ENCODE measurements at regions not wholly inside any gene's neighbourhood (a gene's known extent, or its start where the extent isn't known, plus 50 kb on each side); places are given as distances from the start of the nearest gene placed in this dataset.
"Not testable (repeated sequence)": the region's sequence is repeated elsewhere in the genome, so short reads cannot be mapped to it uniquely, and the experiment has no call there.

- Histone ChIP-seq H3K79me2 (ENCODE audit: control insufficient read depth, insufficient read depth, low read length) (no peaks in the 10 kb centered on the region), H3K9me3 (replicated peaks; ENCODE audit: control insufficient read depth, insufficient read depth, low read length) (no peaks in the 10 kb centered on the region), H2AFZ (ENCODE audit: control insufficient read depth, low read depth, low read length) (no peak overlapping the region), H3K4me1 (ENCODE audit: control insufficient read depth, insufficient read depth, low read length) (no peaks in the 10 kb centered on the region), H4K20me1 (ENCODE audit: control insufficient read depth, insufficient read depth) (no peaks in the 10 kb centered on the region), H3K36me3 (ENCODE audit: control insufficient read depth in 2 of 2, insufficient read depth in 2 of 2, low read length in 1 of 2) (no peaks in the 10 kb centered on the region), H3K4me3 (no peak overlapping the region), H3K4me2 (ENCODE audit: control insufficient read depth, insufficient read depth) (no peak overlapping the region), H3K9ac (ENCODE audit: control insufficient read depth, insufficient read depth, low read length) (no peak overlapping the region), H3K27me3 (replicated peaks in 1 of 2; ENCODE audit: control insufficient read depth in 2 of 2, insufficient read depth in 2 of 2, low read length in 1 of 2) (no peaks in the 10 kb centered on the region), H3K27ac (ENCODE audit: control insufficient read depth, insufficient read depth) (no peak overlapping the region)
- intact Hi-C loops (cut with micrococcal nuclease; ENCODE audit: unreplicated experiment) (no loop called here), in situ Hi-C loops (cut with MboI) (no loop called here)
- ChIA-PET CTCF (interaction anchor here (0.6 to 1.2 kb wide), 5 partner anchors 13 to 1012 kb away, joined by 3 to 4 read pairs (median 3); no protein-coding TSS in a partner anchor), RAD21 (ENCODE audit: unreplicated experiment) (no interaction called here), POLR2A (interaction anchor here (0.7 kb wide), 1 partner anchor 15 kb away, joined by 6 read pairs; no protein-coding TSS in a partner anchor), SMC1A (ENCODE audit: uncharacterized antibody, unreplicated experiment) (interaction anchor here (1.0 kb wide), 1 partner anchor 10 kb away, joined by 3 read pairs; no protein-coding TSS in a partner anchor)
- no TSS peak for BruUV-seq (replicated peaks)
- 0% methylated on average over 1 of the region's 1 CpG for WGBS (ENCODE audit: insufficient coverage, insufficient replicate concordance, low lambda C conversion rate, missing lambda C conversion rate)
- ATAC-seq (no peak), FAIRE-seq (no peak), DNase-seq (ENCODE audit: low read depth, low spot score) (no peak)
- TF ChIP-seq ZBTB40 (IDR thresholded peaks at IDR 0.05; ENCODE audit: borderline replicate concordance): no peak
Observed at GRCh38 chr7:115559877-115560276, 470.7 kb downstream of the TFEC start.

GRCh38 chr7:115558161-115558560, 472.4 kb downstream of the TFEC start:
- Histone ChIP-seq H3K4me3 (no peak overlapping the region), H3K27me3 (replicated peaks in 1 of 2; ENCODE audit: control insufficient read depth in 2 of 2, insufficient read depth in 2 of 2, low read length in 1 of 2) (no peaks in the 10 kb centered on the region), H2AFZ (ENCODE audit: control insufficient read depth, low read depth, low read length) (no peak overlapping the region), H3K4me1 (ENCODE audit: control insufficient read depth, insufficient read depth, low read length) (no peaks in the 10 kb centered on the region), H3K36me3 (ENCODE audit: control insufficient read depth in 2 of 2, insufficient read depth in 2 of 2, low read length in 1 of 2) (no peaks in the 10 kb centered on the region), H3K27ac (ENCODE audit: control insufficient read depth, insufficient read depth) (no peak overlapping the region), H3K4me2 (ENCODE audit: control insufficient read depth, insufficient read depth) (no peak overlapping the region), H4K20me1 (ENCODE audit: control insufficient read depth, insufficient read depth) (no peaks in the 10 kb centered on the region), H3K9me3 (replicated peaks; ENCODE audit: control insufficient read depth, insufficient read depth, low read length) (no peaks in the 10 kb centered on the region), H3K9ac (ENCODE audit: control insufficient read depth, insufficient read depth, low read length) (no peak overlapping the region), H3K79me2 (ENCODE audit: control insufficient read depth, insufficient read depth, low read length) (no peaks in the 10 kb centered on the region)
- WGBS (ENCODE audit: insufficient coverage, insufficient replicate concordance, low lambda C conversion rate, missing lambda C conversion rate): 36% methylated on average over 1 of the region's 1 CpG
- ChIA-PET RAD21 (ENCODE audit: unreplicated experiment) (no interaction called here), CTCF (no interaction called here), SMC1A (ENCODE audit: uncharacterized antibody, unreplicated experiment) (interaction anchor here (0.9 kb wide), 1 partner anchor 9 kb away, joined by 3 read pairs; no protein-coding TSS in a partner anchor), POLR2A (no interaction called here)
- no TSS peak for BruUV-seq (replicated peaks)
- no peak for TF ChIP-seq ZBED1 (IDR thresholded peaks at IDR 0.05; ENCODE audit: borderline replicate concordance)
- FAIRE-seq (no peak), ATAC-seq (no peak), DNase-seq (ENCODE audit: low read depth, low spot score) (no peak)
- in situ Hi-C loops (cut with MboI): no loop called here
- intact Hi-C loops (cut with micrococcal nuclease; ENCODE audit: unreplicated experiment): no loop called here

- SMC1A ChIA-PET (ENCODE audit: uncharacterized antibody, unreplicated experiment); FAIRE-seq: not testable (repeated sequence)
Observed at GRCh38 chr7:115557296-115557695, 473.3 kb downstream of the TFEC start.

More at GRCh38 chr7:115557296-115557695, 473.3 kb downstream of the TFEC start:
- H3K4me3 ChIP-seq; intact Hi-C loops (cut with micrococcal nuclease; ENCODE audit: unreplicated experiment); H3K9me3 ChIP-seq (replicated peaks; ENCODE audit: control insufficient read depth, insufficient read depth, low read length); H3K27me3 ChIP-seq (replicated peaks in 1 of 2; ENCODE audit: control insufficient read depth in 2 of 2, insufficient read depth in 2 of 2, low read length in 1 of 2); CTCF ChIA-PET; H3K36me3 ChIP-seq (ENCODE audit: control insufficient read depth in 2 of 2, insufficient read depth in 2 of 2, low read length in 1 of 2); H3K4me1 ChIP-seq (ENCODE audit: control insufficient read depth, insufficient read depth, low read length); H3K4me2 ChIP-seq (ENCODE audit: control insufficient read depth, insufficient read depth); H3K79me2 ChIP-seq (ENCODE audit: control insufficient read depth, insufficient read depth, low read length); BruUV-seq (replicated peaks); in situ Hi-C loops (cut with MboI); RAD21 ChIA-PET (ENCODE audit: unreplicated experiment); DNase-seq (ENCODE audit: low read depth, low spot score); POLR2A ChIA-PET; H3K9ac ChIP-seq (ENCODE audit: control insufficient read depth, insufficient read depth, low read length); H2AFZ ChIP-seq (ENCODE audit: control insufficient read depth, low read depth, low read length); ATAC-seq; H4K20me1 ChIP-seq (ENCODE audit: control insufficient read depth, insufficient read depth); H3K27ac ChIP-seq (ENCODE audit: control insufficient read depth, insufficient read depth): not testable (repeated sequence)
- WGBS (ENCODE audit: insufficient coverage, insufficient replicate concordance, low lambda C conversion rate, missing lambda C conversion rate): 0% methylated on average over 2 of the region's 2 CpGs
